Ovary (tissue), 1 donor: ENCODE measurements at regions not wholly inside any gene's neighbourhood (a gene's known extent, or its start where the extent isn't known, plus 50 kb on each side); places are given as distances from the start of the nearest gene placed in this dataset.

ENCODE experiments used
- EP300 ChIP-seq: sonication (generic); formaldehyde crosslinking; IDR thresholded peaks from one replicate; pipeline ENCODE4 v1.6.1; 2017; ENCODE audit warnings: antibody characterized with exemption
- POLR2A ChIP-seq: fragments of 450-650 bp; IDR thresholded peaks from one replicate; pipeline ENCODE4 v1.6.1; 2017; ENCODE audit warnings: antibody characterized with exemption, mild to moderate bottlenecking, moderate library complexity

- TF ChIP-seq POLR2A = no peak
- TF ChIP-seq EP300 = no peak
These were observed 334.0 kb upstream of the CHD6 start for GRCh38 chr20:41952166-41952565.
